Kasumi-1 (cell line): ENCODE measurements at regions not wholly inside any gene's neighbourhood (a gene's known extent, or its start where the extent isn't known, plus 50 kb on each side); places are given as distances from the start of the nearest gene placed in this dataset.

Experiments
- DNase-seq, 2 experiments: peaks; one replicate each; lab custom pipeline; 2025; lab: John Stamatoyannopoulos, UW

DNA sequence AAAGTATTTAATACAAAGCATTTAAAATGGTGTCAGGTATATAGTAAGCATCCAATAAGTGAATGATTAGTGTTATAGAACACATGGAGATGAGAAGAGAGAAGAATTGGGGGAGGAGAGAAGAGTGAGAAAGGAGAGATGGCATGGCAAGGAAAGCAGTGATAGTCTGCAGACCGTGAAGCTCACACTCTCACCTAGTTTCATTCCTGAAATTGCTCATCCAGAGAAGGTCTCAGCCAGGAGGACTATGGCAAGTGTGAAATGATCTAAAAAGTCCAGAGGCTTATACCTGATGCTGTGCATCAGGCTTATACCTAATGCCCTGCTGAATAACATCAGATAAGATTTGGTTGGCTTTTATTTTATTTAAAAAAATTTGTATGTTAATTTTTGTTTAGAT is 351.6 kb upstream of the KLF12 start:
- no peak for DNase-seq

DNA sequence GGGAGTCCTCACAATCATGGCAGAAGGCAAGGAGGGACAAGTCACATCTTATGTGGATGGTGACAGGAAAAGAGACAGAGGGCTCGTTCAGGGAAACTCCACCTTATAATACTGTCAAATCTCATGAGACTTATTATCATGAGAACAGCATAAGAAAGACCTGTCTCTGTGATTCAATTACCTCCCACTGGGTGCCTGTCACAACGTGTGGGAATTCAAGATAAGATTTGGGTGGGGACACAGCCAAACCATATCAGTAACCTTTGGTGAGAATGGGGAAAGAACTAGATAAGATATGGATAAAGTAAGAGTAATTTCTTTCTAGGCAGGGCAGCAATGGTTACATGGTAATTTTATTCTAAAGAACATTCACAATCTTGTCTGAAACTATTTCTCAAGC is 344.9 kb upstream of the KLF12 start:
- DNase-seq = no peak

DNA sequence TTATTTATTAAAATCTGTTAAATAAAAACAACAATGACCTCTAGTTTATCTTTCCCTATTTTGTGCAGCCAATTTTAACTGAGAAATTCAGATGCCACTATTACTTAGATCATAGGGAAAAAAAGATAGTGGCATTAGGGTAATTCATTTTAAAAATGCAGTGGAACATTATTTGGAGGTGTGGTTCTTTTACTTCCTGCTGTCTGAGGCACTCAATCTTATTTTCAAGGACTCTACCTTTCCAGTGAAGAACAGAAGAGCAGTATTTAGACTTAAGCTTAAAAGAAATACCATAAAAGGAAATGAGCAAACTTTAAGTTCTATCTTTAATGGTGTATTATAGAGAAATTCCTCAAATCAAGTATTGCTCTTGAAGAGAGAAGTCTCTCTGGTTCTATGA is 342.6 kb upstream of the KLF12 start:
- no peak for DNase-seq

DNA sequence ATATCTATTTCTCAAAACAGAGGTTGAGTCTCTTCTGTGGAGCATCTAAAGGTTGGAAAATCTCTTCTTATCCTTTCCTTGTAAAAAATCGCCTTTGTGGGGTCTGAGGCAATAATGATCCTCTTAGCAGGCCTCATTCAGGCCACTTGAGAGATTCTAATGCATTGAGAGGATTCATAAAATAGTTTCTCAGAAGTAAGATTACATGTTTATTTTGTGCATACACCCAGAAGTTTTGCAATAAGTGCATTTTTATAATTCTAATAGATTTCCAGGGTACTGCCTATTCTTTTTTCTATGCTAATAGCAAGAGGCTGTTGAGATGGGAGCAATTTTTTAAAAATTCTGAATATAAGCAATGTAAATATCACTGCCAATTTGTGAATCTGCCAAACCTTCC is 342.2 kb upstream of the KLF12 start:
- no peak for DNase-seq

DNA sequence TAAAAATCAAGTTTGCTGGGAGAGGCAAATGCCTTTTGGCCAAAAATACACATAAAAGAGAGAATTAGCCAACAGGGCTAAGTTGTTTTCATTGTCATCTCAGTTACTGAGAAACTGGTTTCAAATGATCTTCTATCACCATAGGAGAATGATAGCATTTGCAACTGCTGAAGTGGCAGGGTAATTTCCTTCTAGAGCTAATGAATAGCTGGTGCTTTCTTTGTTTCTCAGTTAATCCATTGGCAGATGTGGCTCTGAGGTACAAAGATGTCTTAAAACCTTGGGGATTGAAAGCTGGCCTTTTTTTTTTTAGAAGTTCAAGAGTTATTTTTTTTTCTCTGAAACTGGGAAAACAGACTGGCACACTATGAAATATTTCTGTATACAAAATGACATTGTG is 332.7 kb upstream of the KLF12 start:
- DNase-seq = no peak

DNA sequence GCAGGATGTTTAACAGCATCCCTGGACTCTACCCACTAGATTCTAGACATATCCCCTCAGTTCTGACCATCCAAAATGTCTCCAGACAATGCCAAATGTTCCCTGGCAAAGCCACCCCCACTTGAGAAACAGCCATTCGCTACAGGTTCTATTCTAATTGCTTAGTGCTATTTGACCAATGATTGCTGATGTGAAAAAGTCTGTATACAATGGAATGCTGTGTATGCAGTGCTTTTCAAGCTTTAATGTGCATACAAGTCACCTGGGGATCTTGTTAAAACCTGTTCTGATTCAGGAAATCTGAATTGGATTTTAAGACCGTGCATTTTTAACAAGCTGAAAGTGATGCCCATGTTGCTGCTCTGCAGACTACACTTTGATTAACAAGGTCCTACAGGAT is 331.8 kb upstream of the KLF12 start:
- DNase-seq = no peak

DNA sequence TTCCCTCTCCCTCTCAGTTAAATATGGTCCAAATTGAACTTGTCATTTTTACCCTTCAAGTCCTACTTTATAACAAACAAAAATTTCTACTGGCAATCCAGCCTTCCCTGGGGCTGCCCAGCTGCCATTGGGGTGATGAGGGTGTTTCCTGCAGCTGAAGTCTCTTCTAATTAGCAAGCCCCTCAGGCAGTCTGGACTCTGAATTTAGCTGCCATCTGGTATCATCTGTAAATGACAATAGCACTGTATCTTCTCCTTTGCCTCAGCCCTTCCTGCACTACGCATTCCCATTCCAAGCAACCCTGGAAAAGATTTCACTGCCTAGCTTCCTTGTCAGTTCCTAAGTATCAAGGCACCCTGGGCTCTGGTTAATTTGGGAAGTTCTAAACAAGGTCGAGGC is 331.1 kb upstream of the KLF12 start:
- DNase-seq = no peak

DNA sequence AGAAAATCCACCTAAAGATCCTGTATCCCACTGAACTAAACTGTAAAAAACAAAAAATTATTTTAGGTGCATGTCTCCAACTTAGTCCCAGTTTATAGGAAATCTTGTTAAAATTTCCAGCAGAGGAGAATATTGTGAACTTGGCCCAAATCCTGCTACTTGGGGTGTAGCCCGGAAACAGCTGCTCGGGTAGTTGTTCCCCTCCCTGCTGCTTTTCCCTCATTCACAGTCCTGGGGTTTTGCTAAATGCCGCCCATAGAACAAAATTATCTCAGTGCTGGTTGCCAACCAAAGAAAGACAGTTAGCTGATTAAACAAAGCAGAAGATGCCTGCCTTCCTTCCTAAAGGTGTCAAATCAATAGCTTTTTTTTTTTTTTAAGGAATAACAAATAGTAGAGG is 330.5 kb upstream of the KLF12 start:
- no peak for DNase-seq

DNA sequence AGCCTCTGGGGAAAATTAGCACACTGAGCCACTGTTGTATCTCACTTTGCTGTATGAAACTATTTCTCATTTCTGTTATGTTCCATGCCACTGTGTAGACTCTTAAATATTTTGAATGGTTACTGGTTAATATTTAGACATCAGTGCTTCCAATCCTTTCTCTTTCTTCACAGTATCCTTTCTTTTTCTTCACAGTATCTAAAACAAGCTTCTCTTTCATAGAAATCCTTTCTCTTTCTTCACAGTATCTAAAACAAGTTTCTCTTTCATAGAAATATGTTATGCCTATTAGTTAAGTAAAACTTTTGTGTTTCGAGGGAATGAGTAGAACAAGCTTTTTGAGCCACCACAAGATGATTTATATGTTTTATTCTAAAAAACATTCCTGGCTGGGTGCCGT is 326.8 kb upstream of the KLF12 start:
- DNase-seq = no peak

DNA sequence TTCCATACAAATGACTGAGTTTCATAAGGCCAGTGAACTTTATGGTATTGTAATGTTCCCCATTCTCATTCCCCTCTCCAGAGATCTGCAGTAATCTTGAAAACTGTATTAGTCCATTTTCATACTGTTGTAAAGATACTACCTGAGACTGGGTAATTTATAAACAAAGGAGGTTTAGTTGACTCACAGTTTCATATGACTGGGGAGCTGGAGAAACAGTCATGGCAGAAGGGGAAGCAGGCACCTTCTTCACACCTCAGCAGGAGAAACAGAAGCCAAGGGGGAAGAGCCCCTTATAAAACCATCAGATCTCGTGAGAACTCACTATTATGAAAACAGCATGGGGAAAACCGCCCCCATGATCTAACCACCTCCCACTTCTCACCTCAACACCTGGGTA is 318.7 kb upstream of the KLF12 start:
- DNase-seq = no peak

DNA sequence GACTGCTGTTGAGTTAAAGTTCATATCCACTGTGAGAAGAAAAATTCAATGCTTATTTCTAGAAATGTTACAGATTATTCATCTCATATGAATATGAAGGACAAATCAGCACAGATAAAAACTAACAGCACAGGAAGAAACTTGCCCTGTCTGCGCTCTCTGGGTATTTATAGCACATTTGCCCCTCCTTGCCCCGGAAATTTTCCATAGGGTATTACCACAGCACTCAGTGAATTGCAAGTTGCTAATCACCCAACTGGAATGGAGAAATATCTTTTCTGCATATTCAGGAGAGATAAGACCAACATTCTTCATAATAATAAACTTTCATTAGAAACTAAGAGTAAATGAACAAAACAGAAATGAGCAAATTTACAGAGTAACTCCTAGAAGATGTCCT is 318.0 kb upstream of the KLF12 start:
- no peak for DNase-seq

DNA sequence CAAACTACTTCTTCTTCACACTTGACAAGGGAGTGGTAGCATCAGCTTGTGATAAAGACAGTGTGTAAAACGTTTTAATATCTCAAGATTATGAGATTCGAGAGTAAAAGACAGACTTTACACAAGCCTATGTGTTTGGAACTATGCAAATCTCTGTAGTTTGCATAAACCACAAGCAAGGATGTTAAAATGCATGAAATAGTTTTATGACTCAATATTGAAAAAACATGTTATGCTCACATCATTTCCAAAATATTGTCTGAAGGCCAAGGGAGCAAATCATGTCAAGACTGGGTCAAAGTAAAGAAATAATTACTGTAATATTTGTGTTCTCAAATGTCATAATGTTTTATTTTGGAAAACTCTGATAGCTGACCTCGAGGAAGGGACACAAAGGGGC is 316.8 kb upstream of the KLF12 start:
- no peak for DNase-seq

DNA sequence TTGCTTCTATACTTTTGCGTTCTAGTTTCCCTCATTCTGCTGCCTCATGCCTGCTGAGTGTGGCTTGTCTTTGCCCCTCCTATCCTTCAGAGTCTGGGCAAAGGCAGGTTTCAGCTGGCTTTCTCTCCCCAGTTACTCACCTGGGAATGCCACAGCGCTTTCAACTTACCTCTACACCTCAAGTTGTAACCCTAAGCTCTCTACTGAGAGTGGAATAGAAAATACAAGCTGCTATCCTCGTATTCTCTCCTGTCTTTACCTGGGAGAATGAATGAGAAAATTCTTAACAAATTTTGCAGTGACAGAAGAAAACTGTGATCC is 316.3 kb upstream of the KLF12 start:
- DNase-seq = no peak

DNA sequence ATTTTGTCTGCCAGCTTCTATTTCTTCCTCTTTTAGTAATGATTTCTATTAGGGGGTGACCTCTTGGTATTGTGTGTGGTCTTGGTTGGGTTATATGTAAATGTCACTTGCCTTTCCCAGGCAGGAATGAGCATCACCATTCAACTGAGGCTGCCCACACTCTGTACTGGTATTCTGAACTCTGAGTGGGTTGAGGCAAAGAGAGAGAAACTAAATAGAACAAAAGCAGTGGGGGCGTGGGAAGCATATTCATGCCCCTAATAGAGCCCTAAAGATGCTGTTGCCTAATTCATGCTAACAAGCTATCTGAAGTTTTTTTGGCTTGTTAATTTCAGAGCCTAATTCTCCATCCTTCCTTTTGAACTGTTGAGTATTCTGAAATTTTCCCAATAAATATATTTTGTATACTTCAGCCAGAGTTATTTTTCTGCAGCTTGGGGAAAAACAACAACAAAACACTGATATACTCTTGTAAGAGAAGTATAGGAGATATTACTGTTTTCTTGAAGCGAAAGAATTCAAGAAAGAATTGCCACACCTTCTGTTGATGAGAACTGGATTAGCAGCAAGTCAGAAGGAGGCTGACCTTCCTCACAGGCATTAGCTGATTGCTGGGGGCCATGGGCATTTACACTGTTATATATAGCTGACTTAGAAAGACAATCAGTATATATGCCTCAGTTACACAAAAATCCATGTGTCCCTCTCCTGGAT is 315.8 kb upstream of the KLF12 start:
- no peak for DNase-seq

DNA sequence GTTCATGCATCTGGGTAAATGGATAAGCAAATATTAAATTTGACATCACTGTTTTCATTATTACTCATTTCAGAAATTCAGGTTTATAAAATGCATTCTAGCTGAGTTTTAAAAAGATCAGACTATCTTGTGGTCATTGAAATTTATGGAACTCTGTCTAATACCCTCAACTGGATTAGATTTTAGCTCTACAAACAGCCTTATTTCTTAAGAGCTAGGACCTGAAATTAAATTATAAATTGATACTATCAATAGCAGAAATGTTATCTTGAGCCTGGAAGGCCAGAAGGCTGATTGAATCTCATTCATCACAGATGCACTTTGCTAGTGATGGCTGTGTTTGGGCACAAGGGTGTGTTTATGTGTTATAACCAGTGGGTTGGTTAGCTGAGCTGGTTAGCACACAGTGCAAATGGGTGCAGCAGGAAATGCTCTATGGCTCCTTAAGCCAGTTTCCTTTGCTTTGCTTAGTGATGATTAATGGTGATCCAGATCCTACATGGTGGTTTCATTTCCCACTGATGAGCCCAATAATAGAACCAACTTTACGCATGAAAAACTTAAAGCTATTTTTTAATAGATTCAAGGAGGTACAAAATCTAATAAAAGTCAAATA is 310.8 kb upstream of the KLF12 start:
- DNase-seq = no peak

DNA sequence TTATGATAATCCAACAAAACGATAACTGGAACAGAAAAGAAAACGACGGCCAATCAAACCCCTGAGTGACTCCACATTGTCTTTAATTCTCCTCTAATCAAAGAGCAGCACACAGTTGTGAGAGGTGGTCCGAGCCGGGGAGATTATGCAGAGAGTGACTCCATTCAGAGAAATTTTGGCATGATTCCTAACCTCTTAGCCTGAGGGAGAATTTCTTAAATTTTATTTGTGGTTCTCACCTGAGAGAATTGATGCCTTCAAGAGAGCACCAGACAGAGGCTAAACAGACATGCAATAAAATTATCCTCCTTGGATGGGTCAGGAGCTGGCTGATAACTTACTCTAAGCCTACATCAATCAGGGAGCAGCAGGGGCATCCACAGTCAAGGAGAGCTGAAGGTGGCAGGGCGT is 310.0 kb upstream of the KLF12 start:
- no peak for DNase-seq

DNA sequence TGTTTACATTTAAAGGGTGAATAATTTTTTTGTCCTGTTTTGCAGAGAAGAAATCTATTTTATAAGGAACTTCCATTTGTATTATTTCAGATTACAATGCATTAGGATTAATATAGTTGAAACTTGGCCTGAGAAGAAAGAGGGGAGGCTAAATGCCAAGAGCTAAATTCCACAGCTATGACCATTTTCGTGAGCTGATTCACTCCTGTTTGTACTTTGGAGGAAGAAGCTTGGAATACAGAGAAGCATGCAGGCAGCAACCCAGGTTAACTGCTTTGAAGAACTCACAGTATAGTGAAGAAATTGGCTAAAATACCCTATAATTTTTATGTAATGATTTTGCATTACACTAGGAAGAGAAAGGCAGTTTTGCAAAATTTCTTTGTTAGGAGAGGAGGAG is 309.4 kb upstream of the KLF12 start:
- DNase-seq = no peak

DNA sequence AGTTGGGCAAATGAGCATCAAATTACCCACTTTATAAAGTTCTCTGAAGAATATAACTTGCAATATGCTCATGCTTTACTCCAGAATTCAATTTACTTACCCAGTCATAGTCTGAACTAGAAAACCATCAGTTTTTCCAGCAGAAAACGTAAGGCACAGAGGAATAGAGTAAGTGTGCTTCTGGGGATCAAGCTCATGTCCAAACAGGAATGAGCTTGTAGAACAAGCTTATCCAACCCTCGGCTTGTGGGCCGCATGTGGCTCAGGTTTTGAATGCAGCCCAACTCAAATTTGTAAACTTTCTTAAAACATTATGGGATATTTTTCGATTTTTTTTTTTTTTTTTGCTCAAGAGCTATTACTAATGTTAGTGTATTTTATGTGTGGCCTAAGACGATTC is 308.5 kb upstream of the KLF12 start:
- no peak for DNase-seq

DNA sequence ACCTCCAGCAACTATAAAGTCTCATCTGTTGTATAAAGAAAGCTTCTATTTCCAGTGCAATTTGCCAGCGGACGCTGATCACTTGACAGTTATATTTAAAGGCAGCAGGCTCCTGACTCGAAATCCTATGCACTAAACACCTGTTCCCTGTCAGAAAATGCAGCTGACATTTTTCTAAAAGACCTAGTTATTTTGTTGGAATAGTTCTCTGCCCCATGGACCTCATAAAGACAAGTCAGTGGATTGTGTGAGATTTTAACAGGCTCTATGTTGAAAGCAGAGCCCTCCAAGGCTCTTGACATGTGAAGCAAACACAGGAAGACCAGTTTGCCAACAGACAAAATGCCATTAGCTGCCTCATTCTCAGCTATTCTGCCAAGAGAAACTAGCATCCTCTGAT is 304.7 kb upstream of the KLF12 start:
- DNase-seq = no peak

DNA sequence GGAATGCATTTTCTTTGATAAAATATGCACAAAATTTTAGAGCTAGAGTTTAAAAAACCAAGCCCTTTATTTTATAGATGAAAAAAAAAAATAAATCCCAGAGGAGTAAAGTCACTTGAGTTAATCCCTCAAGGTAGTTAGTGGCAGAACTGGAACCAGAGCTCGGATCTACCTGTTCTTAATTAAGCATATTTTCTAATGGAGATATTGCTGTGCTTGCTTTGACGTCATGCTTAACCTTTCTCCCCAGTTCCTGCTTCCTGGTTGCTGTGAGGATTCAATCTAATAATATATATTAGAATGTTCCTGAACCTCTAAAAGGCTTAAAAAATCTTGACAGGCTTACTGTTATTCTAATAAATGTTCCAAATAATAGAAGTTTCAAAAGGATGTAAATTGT is 300.6 kb upstream of the KLF12 start:
- DNase-seq = no peak

DNA sequence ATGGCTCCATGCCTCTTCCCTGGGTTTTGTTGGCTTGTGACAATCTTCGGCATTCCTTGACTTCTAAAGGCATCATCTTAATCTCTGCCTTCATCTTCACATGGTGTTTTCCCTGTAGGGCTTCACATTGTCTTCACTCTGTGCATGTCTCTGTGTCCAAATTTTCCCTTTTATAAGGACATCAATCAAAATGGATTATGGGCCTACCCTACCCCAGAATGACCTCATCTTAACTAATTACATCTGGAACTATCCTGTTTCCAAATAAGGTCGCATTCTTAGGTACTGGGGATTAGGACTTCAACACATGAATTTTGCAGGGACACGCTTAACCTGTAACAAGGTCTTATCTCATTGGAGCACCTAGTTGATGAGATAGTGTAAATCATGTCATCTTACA is 290.3 kb upstream of the KLF12 start:
- DNase-seq = no peak

DNA sequence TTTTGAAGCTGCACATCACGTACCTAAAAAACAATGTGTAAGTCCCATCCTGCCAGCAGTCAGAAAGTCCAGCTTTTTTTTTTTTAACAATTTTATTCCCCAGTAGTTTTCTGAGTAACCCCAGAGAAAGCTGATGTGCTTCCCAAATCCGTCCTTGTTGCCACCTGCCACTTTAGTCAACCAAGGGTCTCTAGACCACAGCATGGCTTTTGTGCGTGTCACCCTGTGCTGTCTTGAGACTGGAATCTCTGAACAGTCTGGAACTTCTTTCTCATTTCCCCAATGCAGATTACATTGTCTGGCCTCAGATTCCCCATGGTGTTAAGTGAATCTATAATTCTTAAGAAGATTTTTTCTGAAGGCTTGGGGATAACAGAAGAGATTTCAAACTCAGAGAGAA is 289.2 kb upstream of the KLF12 start:
- no peak for DNase-seq

DNA sequence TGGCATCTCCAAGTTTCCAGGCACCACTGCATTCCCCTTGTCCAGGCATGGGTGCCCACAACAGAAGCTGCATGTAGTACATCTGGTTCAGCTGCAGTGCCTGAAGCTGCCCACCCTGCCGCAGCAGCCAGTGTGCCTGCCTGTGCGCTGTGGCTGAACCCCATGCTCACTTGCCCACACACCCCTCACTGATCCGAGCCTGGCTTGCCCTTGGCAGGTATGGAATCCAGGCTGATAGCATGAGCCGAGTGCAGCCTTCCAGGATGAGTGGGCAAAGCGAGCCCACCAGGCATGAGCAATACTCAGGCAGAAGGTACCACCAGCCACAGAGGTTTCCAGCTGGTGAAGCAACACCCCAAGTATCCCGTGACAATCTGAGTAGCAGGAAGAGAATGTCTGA is 280.3 kb upstream of the KLF12 start:
- DNase-seq = no peak

DNA sequence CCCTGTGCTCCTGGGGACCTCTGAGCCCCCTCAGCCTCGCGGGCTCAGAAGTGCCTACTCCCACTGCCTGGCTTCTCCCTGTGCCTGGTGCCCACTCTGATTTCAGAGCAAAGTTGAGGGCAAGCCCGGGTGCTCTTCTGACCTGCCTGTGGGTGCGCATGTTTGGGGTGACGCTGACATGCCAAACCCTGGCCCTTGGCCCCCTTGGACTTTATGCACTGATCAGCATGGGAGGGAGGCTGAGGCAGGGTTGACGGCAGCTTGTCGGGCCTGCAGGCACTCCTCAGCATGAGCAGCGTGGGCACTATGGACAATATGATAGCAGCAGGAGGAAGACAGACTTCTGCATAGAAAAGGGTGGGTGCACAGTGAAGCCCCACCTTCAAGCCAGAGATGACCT is 279.3 kb upstream of the KLF12 start:
- DNase-seq = no peak

DNA sequence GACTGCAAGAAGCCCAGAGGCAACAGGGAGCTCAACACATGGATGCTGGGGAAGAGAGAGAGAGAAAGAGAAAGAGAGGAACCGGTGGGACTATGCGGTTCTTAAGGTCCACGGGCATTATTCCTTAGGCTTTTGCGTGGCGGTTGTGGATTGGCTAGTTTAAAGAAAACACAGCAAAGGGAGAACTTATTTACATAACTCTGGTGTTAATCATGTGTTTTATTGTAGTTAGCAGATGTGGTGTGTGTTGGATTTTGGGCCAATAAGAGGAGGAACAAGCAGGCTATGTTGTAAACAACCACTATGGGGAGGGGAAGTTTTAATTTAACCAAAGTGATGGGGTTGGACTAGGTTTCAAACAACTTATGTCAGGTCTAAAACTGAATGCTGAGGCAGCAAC is 275.3 kb upstream of the KLF12 start:
- DNase-seq = no peak
